GM21619 (cell line): ENCODE measurements at regions not wholly inside any gene's neighbourhood (a gene's known extent, or its start where the extent isn't known, plus 50 kb on each side); places are given as distances from the start of the nearest gene placed in this dataset.

Experiments
- ATAC-seq: cut with Tn5 transposase; IDR thresholded peaks from one replicate; pipeline ENCODE4 v1.9.1; 2021; ENCODE audit not compliant: unreplicated experiment

GRCh38 chr3:177995381-177996085 is 540.7 kb upstream of the KCNMB2 start:
- no peak for ATAC-seq

GRCh38 chr3:178001670-178002101 is 534.5 kb upstream of the KCNMB2 start:
- peak; percentile 95 for ATAC-seq

- ATAC-seq: no peak
Measured at GRCh38 chr3:178002113-178002512, 534.1 kb upstream of the KCNMB2 start.

GRCh38 chr3:178003756-178004155 is 532.5 kb upstream of the KCNMB2 start:
- ATAC-seq: no peak

GRCh38 chr3:178005961-178006360 is 530.3 kb upstream of the KCNMB2 start:
- no peak for ATAC-seq

GRCh38 chr3:178010306-178010705 is 525.9 kb upstream of the KCNMB2 start:
- ATAC-seq: no peak

- ATAC-seq: no peak
Measured at GRCh38 chr3:178019645-178020044, 516.6 kb upstream of the KCNMB2 start.

- ATAC-seq: no peak
Measured at GRCh38 chr3:178022599-178022998, 513.6 kb upstream of the KCNMB2 start.

GRCh38 chr3:178028933-178029332 is 507.3 kb upstream of the KCNMB2 start:
- no peak for ATAC-seq

GRCh38 chr3:178036451-178037144 is 499.6 kb upstream of the KCNMB2 start:
- no peak for ATAC-seq

GRCh38 chr3:178041931-178042330 is 494.3 kb upstream of the KCNMB2 start:
- no peak for ATAC-seq

- no peak for ATAC-seq
Measured at GRCh38 chr3:178042376-178042775, 493.9 kb upstream of the KCNMB2 start.

GRCh38 chr3:178043084-178043483 is 493.2 kb upstream of the KCNMB2 start:
- ATAC-seq: no peak

- ATAC-seq: no peak
Measured at GRCh38 chr3:178044320-178044719, 491.9 kb upstream of the KCNMB2 start.

- no peak for ATAC-seq
Measured at GRCh38 chr3:178047496-178047895, 488.7 kb upstream of the KCNMB2 start.

GRCh38 chr3:178048768-178049167 is 487.5 kb upstream of the KCNMB2 start:
- ATAC-seq: no peak

- no peak for ATAC-seq
Measured at GRCh38 chr3:178054471-178054870, 481.8 kb upstream of the KCNMB2 start.

GRCh38 chr3:178055939-178056338 is 480.3 kb upstream of the KCNMB2 start:
- no peak for ATAC-seq

GRCh38 chr3:178056868-178057267 is 479.4 kb upstream of the KCNMB2 start:
- no peak for ATAC-seq

GRCh38 chr3:178058629-178059028 is 477.6 kb upstream of the KCNMB2 start:
- no peak for ATAC-seq

GRCh38 chr3:178059119-178059518 is 477.1 kb upstream of the KCNMB2 start:
- no peak for ATAC-seq

- no peak for ATAC-seq
Measured at GRCh38 chr3:178059836-178060235, 476.4 kb upstream of the KCNMB2 start.

GRCh38 chr3:178060407-178060806 is 475.8 kb upstream of the KCNMB2 start:
- ATAC-seq: no peak
